ENCODE measurements at regions not wholly inside any gene's neighbourhood (a gene's known extent, or its start where the extent isn't known, plus 50 kb on each side); places are given as distances from the start of the nearest gene placed in this dataset.

GRCh38 chr6:138654715-138655634, 118.6 kb upstream of the CCDC28A start:
- ATAC-seq (ENCODE audit: low FRiP score): no peak
- no peak for DNase-seq (ENCODE audit: low spot score)
- TF ChIP-seq CTCF (IDR thresholded peaks at IDR 0.05): no peak

GRCh38 chr6:138655828-138656227, 117.7 kb upstream of the CCDC28A start:
- no peak for TF ChIP-seq CTCF (IDR thresholded peaks at IDR 0.05)
- DNase-seq (ENCODE audit: low spot score) (no peak), ATAC-seq (ENCODE audit: low FRiP score) (no peak)

GRCh38 chr6:138656364-138657064, 117.1 kb upstream of the CCDC28A start:
- no peak for DNase-seq (ENCODE audit: low spot score)
- no peak for TF ChIP-seq CTCF (IDR thresholded peaks at IDR 0.05)
- ATAC-seq (ENCODE audit: low FRiP score): no peak

- TF ChIP-seq CTCF (IDR thresholded peaks at IDR 0.05): no peak
- no peak for DNase-seq (ENCODE audit: low spot score)
- no peak for ATAC-seq (ENCODE audit: low FRiP score)
Measured at GRCh38 chr6:138657065-138657425, 116.5 kb upstream of the CCDC28A start.

- DNase-seq (ENCODE audit: low spot score) (no peak), ATAC-seq (ENCODE audit: low FRiP score) (no peak)
- no peak for TF ChIP-seq CTCF (IDR thresholded peaks at IDR 0.05)
Measured at GRCh38 chr6:138659998-138660397, 113.6 kb upstream of the CCDC28A start.

GRCh38 chr6:138662471-138662870, 111.1 kb upstream of the CCDC28A start:
- no peak for TF ChIP-seq CTCF (IDR thresholded peaks at IDR 0.05)
- DNase-seq (ENCODE audit: low spot score) (no peak), ATAC-seq (ENCODE audit: low FRiP score) (no peak)
